ENCODE measurements at regions not wholly inside any gene's neighbourhood (a gene's known extent, or its start where the extent isn't known, plus 50 kb on each side); places are given as distances from the start of the nearest gene placed in this dataset.

GRCh38 chr5:165296401-165297130, 1791.1 kb downstream of the MAT2B start:
- no peak for DNase-seq (ENCODE audit: low read depth)

- DNase-seq (ENCODE audit: low read depth), result no peak
Observed at GRCh38 chr5:165304193-165304827, 1798.9 kb downstream of the MAT2B start.

DNA sequence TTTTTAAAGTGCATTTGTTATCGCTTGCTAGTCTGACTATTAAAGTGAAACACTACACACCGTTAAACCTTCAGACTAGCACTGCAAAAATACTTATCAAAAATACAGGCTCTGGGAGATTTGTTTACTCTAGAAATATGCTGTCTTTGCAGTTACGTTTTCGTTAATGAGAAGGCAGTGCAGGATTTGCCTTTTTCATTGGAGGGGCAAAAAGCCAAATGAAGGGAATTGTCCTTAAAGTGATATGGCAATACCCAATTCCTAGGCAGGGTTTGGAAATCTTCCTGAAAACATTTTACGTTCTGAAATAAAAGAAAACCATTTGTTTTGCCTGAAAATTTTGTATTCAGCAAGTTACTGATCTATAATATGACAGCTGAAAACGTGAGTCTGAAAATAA, 1800.2 kb downstream of the MAT2B start:
- DNase-seq (ENCODE audit: low read depth), result no peak

GRCh38 chr5:165309446-165309845, 1804.0 kb downstream of the MAT2B start:
- DNase-seq (ENCODE audit: low read depth), result no peak

GRCh38 chr5:165310031-165310430, 1804.6 kb downstream of the MAT2B start:
- DNase-seq (ENCODE audit: low read depth), result no peak

DNA sequence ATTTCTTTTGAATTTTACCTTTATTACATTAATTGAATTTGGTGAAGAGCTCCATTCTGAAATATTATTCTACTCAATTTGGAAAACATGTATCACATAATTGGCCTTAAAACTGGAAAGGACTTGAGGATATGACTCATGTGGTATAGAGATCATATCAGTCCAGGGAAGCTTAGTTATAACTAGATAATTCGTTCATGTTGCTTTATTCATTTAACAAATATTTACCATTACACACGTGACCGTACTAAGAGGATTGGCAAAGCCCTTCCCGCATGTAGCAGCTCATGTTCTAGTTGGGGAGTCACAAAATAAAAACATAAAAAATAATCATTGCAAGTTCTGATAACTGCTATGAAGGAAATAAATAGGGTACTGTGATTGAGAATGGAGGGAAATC, 1816.5 kb downstream of the MAT2B start:
- peak; percentile 28 for DNase-seq (ENCODE audit: low read depth)

DNA sequence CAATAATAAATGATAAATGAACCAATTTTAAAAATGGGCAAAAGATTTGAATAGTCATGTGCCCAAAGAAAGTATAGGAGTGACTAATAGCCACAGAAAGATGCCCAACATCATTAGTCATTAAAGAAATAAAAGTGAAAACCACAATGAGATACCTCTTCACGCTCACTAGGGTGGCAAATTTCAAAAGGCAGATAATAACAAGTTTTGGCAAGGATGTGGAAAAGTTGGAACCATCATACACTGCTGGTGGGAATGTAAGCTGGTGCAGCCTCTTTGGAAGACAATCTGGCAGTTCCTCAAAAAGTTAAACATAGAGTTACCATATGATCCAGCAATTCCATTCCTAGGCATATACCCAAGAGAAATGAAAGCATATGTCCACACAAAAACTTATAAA, 1819.8 kb downstream of the MAT2B start:
- DNase-seq (ENCODE audit: low read depth), result peak; percentile 1

DNA sequence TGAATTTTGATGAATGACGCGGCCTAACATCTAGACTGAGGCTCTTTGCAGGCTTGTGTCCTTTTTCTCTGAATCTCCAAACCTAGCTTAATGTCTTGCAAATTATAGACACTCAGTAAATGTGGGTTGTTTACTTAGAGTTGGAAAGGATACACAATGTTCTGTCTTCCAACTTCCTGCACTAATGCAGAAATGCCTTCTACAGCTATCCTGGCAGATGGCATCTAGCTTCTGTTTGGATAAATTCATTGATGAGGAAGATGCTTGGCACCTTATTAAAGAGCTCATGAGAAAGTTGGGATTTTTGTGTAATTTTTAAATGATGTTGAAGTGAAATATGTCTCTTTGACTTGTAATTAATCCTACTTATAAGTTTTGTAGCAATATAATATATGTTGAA, 1822.2 kb downstream of the MAT2B start:
- DNase-seq (ENCODE audit: low read depth), result no peak

DNA sequence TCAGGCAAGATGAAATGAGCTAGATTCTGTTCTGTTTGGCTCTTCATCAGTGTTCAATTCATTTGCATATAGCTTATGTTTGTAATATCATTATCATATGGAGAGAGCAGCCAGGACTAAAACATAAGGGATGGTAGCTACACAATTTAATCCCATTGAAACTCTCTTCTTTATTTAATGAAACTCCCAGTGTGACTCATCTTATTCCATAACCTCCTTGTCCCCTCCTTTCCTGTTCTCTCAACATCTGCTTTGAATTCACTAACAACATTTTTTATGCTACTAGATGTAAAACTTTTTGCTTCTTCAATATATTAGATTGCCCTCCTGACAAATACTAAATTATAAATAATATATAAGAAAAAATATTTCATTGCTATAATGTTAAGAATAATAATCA, 1823.4 kb downstream of the MAT2B start:
- no peak for DNase-seq (ENCODE audit: low read depth)

- no peak for DNase-seq (ENCODE audit: low read depth)
Observed at GRCh38 chr5:165333623-165334022, 1828.2 kb downstream of the MAT2B start.

- DNase-seq (ENCODE audit: low read depth), result peak; percentile 4
Observed at GRCh38 chr5:165334201-165334600, 1828.8 kb downstream of the MAT2B start.

- DNase-seq (ENCODE audit: low read depth), result no peak
Observed at GRCh38 chr5:165349735-165350134, 1844.3 kb downstream of the MAT2B start.

DNA sequence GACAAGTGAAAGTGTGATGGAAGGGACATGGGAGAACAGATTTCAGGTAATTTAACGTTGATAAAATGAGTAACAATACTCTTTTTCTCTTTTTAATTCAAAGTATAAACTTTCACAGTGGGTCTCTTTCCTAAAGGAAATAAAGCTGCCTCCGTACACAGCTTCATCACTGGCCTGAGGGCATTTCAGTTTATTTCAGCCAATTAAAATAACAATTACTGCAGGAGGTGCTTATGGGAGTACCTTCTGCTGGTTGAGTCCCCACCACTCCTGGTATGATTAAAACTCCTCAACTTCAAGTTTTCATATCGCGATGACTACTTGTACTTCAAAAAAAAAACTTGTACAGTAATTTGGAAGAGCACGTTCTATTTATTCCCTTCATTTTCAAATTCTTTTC, 1845.9 kb downstream of the MAT2B start:
- DNase-seq (ENCODE audit: low read depth), result no peak

GRCh38 chr5:165360366-165360765, 1854.9 kb downstream of the MAT2B start:
- no peak for DNase-seq (ENCODE audit: low read depth)

GRCh38 chr5:165360784-165361542, 1855.5 kb downstream of the MAT2B start:
- DNase-seq (ENCODE audit: low read depth), result no peak

GRCh38 chr5:165370233-165370632, 1864.8 kb downstream of the MAT2B start:
- no peak for DNase-seq (ENCODE audit: low read depth)

- DNase-seq (ENCODE audit: low read depth), result peak; percentile 3
Observed at GRCh38 chr5:165370794-165371193, 1865.4 kb downstream of the MAT2B start.

- no peak for DNase-seq (ENCODE audit: low read depth)
Observed at GRCh38 chr5:165375201-165375600, 1869.8 kb downstream of the MAT2B start.

DNA sequence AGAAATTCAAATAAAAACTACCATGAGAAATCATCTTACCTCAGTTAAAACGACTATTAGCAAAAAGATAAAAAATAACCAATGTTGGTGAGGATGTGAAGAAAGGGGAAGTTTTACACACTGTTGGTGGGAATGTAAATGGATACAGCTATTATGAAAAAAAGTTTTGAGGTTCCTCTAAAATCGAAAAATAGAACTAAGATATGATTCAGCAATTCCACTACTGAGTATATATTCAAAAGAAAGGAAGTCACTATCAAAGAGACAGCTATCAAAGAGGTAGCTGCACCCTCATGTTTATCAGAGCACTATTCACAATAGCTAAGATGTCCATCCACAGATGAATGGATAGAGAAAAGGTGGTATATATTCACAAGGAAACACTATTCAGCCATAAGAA, 1888.4 kb downstream of the MAT2B start:
- DNase-seq (ENCODE audit: low read depth), result no peak

- no peak for DNase-seq (ENCODE audit: low read depth)
Observed at GRCh38 chr5:165397516-165397915, 1892.1 kb downstream of the MAT2B start.

- no peak for DNase-seq (ENCODE audit: low read depth)
Observed at GRCh38 chr5:165400086-165400485, 1894.7 kb downstream of the MAT2B start.

DNA sequence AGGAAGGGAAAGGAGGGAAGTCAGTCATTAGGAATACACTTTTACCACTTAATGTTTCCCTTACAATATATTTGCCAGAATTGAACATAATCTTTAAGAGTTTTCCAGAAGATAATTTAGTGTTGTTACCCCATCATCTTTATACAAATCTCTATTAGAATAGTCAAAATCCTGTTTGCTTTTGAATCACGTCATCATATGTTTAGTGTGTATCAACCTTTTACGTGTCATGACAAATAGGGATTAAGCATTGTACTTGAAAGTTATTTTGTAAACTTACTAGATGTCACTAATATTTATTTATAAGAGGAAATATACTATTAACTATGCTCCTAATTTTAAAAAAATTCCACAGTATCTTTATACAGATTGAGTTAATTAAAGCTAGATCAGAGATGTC, 1899.5 kb downstream of the MAT2B start:
- no peak for DNase-seq (ENCODE audit: low read depth)

- no peak for DNase-seq (ENCODE audit: low read depth)
Observed at GRCh38 chr5:165405340-165405739, 1899.9 kb downstream of the MAT2B start.

Data from ELR (cell line).